ENCODE measurements at regions not wholly inside any gene's neighbourhood (a gene's known extent, or its start where the extent isn't known, plus 50 kb on each side); places are given as distances from the start of the nearest gene placed in this dataset.
"Not testable (repeated sequence)": the region's sequence is repeated elsewhere in the genome, so short reads cannot be mapped to it uniquely, and the experiment has no call there.

- no peak for DNase-seq (ENCODE audit: low spot score)
These were observed 575.6 kb downstream of the KIF20B start for GRCh38 chr10:90276894-90277475.

- DNase-seq (ENCODE audit: low spot score): no peak
These were observed 571.4 kb downstream of the HTR7 start for GRCh38 chr10:90286406-90286805.

- DNase-seq (ENCODE audit: low spot score): no peak
These were observed 570.9 kb downstream of the HTR7 start for GRCh38 chr10:90286941-90287340.

GRCh38 chr10:90288391-90288933, 569.4 kb downstream of the HTR7 start:
- peak; percentile 20 for DNase-seq (ENCODE audit: low spot score)

- no peak for DNase-seq (ENCODE audit: low spot score)
These were observed 568.8 kb downstream of the HTR7 start for GRCh38 chr10:90289037-90289436.

GRCh38 chr10:90293616-90294015, 564.2 kb downstream of the HTR7 start:
- DNase-seq (ENCODE audit: low spot score): no peak

GRCh38 chr10:90294821-90295540, 562.9 kb downstream of the HTR7 start:
- DNase-seq (ENCODE audit: low spot score): not testable (repeated sequence)

GRCh38 chr10:90302031-90302430, 555.8 kb downstream of the HTR7 start:
- not testable (repeated sequence) for DNase-seq (ENCODE audit: low spot score)

- no peak for DNase-seq (ENCODE audit: low spot score)
These were observed 554.9 kb downstream of the HTR7 start for GRCh38 chr10:90302758-90303481.

GRCh38 chr10:90304533-90304932, 553.3 kb downstream of the HTR7 start:
- DNase-seq (ENCODE audit: low spot score): no peak

- peak; percentile 52 for DNase-seq (ENCODE audit: low spot score)
These were observed 551.7 kb downstream of the HTR7 start for GRCh38 chr10:90306187-90306586.

- DNase-seq (ENCODE audit: low spot score): no peak
These were observed 549.6 kb downstream of the HTR7 start for GRCh38 chr10:90308223-90308622.

GRCh38 chr10:90313576-90314325, 544.1 kb downstream of the HTR7 start:
- no peak for DNase-seq (ENCODE audit: low spot score)

- no peak for DNase-seq (ENCODE audit: low spot score)
These were observed 543.1 kb downstream of the HTR7 start for GRCh38 chr10:90314718-90315117.

- DNase-seq (ENCODE audit: low spot score): no peak
These were observed 540.7 kb downstream of the HTR7 start for GRCh38 chr10:90317172-90317571.

GRCh38 chr10:90318659-90319058, 539.2 kb downstream of the HTR7 start:
- DNase-seq (ENCODE audit: low spot score): no peak

GRCh38 chr10:90319188-90319914, 538.5 kb downstream of the HTR7 start:
- DNase-seq (ENCODE audit: low spot score): peak; percentile 51

GRCh38 chr10:90321132-90321816, 536.6 kb downstream of the HTR7 start:
- DNase-seq (ENCODE audit: low spot score): no peak

- DNase-seq (ENCODE audit: low spot score): no peak
These were observed 531.2 kb downstream of the HTR7 start for GRCh38 chr10:90326498-90327267.

- DNase-seq (ENCODE audit: low spot score): no peak
These were observed 530.2 kb downstream of the HTR7 start for GRCh38 chr10:90327611-90328010.
